DMS153 treated with DMSO at 0.1 percent for 48 hours (cell line): ENCODE measurements at regions not wholly inside any gene's neighbourhood (a gene's known extent, or its start where the extent isn't known, plus 50 kb on each side); places are given as distances from the start of the nearest gene placed in this dataset.

Experiments used
- DNase-seq: peaks from one replicate; lab custom pipeline; 2025; ENCODE audit not compliant: unreplicated experiment; lab: John Stamatoyannopoulos, UW

GRCh38 chrX:40153345-40154249 lies 55.8 kb upstream of the BCOR start:
- DNase-seq, result no peak

GRCh38 chrX:40152741-40153344 lies 55.1 kb upstream of the BCOR start:
- no peak for DNase-seq

DNA sequence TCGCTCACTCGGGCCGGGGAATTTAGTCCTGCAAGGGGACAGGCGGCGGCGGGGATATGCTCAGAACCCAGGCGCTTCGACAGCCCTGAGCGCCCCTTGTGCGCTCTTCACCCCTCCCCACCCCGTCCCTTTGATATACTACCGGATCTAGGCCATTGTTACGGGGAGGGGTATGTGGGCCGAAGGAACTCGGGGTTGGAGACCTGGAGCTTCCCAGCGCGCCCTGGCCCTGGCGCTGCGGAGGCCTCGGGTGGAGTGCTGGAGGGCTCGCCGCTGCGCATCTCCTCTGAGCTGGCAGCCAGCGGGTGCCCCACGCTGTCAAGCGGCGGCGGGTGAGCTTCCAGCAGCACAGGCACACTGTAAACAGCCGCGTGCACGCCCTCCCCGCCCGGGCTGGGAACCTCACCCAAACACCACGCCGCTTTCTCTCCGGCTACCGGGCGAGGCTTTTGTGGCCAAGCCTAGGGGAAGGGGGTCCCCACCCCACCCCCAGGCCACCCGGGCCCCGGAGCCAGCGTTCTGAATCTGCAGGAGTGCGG lies 54.5 kb upstream of the BCOR start:
- DNase-seq, result no peak

DNA sequence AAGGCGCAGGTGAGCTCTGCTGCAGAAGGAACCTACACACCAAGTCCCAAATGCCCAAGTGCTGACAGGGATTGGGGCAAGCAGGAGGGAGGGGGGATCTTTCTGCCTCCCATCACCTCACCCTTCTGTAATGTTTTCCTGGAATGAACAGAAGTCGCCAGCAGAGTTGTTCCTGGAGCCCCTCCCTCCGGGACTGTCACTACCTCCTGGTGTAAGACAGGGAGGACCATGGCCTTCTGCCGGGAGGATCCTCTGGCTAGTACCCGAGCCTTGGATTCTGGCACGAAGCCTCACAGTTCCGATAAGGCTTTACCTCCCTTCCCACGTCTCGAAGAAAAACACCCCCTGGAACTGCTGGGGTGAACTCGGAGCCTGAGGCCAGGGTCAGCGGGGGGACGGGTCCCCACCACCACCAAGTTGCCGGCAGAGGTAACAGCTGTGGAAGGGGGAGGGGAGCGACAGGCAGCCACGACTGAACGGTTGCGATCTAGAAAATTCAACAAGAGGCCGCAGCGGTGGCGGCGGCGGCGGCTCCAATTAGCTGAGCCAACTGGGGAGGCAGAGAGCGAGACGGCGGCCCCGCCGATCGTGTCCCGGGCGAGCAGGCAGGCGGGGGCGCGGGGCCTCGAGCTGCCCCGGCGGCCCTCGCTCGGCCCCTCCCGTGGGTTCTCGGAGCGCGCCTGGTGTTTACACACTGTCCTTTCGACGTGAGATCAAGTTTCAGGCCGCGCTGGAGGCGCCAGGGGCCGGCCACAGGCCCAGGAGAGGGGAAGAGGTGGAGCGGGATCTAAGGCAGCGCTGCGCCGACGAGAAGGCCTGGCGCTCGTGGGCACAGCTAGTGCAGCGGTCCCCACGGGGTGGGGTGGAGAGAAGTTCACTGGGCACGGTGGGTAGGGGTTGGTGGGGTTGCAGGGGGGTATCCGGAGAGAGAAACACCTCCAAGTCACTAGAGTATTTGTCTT lies 53.7 kb upstream of the BCOR start:
- DNase-seq, result no peak

- DNase-seq, result no peak
Observed at GRCh38 chrX:40150503-40150902, 52.7 kb upstream of the BCOR start.

- DNase-seq, result no peak
Observed at GRCh38 chrX:40149286-40150175, 51.8 kb upstream of the BCOR start.

DNA sequence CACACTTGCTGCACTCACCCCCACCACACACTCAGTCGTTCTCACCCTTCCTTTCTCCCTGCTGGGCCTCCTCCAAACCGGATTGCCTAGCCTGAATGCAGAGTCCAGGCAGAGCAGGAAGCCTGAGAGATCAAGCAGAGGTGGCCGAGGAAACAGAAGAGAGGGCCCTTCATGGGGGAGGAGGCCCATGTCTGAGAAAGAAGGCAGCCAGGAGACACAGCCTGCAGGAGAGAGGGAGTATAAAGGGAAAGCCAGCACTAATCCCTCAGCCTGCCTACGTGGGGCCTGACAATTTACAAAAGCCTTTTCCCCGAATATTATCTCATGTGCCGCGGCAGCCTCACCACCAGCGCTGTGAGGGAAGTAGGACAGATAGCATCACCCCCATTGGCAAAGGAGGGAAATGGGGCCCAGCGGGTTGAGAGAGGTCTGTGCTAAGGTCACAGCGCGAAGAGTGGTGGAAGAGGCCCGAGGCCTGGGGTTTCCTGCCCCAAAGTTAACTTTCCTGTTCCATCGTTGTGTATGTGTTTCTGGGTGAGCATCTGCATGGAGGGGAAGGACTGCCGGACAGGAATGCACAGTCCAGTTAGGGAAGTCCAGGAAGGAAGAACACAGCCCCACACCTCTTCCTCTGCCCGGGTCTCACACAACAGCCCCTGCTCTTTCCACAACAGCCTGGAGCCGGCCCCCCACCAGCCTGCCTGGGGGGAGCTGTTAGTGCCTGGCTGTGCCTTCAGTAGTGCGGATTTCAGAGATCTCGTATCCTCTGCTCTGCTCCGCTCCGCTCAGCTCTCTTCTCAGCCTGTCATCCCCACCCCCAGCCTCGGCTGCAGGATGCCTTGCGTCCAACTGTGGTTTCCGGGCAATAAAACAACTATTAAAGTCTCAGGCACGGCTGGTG lies 50.9 kb upstream of the BCOR start:
- no peak for DNase-seq

DNA sequence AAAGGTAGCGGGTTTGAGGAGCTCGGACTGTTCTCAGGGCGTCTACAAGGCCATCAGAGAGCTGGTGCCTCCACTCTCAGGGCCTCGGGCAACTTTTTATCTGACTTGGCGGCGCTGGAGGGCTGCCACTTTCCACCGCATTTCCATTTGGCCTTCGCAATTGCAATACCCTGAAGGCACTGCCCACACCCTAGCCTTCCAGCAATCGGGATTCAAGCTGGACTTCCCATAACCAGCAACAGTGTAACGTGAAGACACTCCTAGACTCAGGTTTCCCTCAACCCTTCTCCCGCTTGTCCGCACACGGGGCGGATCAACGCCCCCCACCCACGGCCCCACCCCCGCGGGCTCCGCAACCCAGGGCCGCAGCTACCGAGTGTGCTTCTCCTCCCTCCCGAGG lies 50.2 kb upstream of the BCOR start:
- DNase-seq, result no peak
